DMS79 treated with DMSO at 0.1 percent for 48 hours (cell line): ENCODE measurements at regions not wholly inside any gene's neighbourhood (a gene's known extent, or its start where the extent isn't known, plus 50 kb on each side); places are given as distances from the start of the nearest gene placed in this dataset.

Experiments used
- DNase-seq: peaks from one replicate; lab custom pipeline; 2025; lab: John Stamatoyannopoulos, UW

DNA sequence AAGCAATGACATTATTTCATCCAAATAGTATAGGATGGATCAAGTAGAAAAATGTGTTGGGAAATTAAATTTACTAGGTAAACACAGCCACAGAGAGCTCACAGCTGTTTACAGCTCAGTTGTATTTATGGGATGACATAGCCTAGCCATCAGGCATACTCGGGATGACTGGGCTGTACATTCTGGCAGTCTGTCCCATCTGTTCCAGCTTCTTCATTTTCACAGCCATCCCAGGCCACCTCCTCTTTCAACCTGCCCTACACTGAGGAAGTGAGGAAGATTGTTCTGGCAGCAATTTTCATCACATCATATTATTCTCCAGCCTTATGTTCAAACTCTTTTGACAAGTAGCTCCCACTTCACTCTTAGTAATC is 98.4 kb upstream of the PFN2 start:
- DNase-seq, result no peak

DNA sequence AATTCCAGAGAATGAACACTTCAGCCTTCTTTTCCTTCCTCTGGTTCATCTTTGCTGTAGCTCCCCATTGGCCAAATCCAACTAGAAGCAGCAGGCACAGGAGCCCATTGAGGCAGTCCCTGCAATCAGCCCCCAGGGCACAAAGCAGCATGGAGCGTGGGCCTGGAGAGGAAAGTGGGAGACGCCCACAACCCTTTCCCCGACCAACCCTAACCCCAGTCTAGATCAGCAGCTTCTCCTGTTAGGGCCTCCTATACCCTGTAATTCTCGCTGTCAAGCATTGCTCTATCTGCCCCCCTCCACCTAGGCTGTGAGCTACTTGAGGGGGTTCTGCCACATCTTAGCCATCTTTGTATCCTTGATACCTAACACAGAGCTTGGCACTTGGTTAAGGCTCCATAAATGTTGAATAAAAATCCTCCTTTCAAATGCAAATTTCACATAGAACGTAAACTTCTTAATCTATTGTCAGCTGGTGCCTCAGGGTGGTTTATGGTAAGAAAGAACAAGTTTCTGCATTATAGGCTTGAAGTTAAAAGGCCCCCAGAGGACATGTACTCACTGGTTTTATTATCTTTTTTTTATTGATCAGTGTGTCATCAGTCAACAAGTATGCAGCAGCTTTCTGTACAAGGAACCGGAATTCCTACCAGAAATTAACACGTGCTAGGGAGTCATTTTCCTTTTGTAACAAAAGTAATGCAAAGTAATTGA is 97.9 kb upstream of the PFN2 start:
- no peak for DNase-seq

DNA sequence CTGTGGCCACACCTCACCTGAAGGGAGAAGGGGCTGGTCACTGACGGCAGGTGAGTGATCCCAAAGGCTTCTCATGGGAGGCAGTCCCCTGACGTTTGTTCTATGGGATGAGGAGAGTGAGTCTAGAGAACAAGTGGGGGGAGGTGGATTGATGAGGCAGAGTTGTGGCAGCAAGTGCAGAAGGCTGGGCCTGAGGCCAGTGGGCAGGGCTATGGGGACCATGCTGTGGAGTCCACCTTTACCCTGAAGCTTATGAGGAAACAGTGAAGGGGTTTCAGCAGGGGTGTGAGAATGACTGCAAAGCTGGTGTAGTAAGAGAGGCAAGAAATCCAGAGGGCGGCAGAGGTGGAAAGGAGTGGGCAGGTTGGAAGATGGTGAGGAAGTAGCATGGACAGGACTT is 96.9 kb upstream of the PFN2 start:
- no peak for DNase-seq

DNA sequence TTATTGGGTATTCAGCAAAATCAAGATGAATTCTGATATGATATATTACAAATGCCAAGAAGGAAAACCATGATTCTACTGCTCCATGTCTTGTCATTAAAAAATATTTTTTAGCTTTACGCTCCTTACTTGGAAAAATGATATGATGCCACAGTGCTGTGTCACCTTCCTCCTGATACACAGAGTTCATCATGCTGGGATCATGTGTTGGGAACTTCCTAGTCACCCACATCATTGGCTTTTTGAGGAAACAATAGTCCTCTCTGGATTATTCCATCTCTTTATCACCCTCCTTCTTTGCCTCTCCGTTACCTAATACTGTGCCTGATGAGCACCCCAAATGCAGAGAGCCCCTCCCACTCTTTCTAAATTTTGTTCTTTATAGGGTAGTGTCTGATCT is 94.3 kb upstream of the PFN2 start:
- DNase-seq, result no peak

DNA sequence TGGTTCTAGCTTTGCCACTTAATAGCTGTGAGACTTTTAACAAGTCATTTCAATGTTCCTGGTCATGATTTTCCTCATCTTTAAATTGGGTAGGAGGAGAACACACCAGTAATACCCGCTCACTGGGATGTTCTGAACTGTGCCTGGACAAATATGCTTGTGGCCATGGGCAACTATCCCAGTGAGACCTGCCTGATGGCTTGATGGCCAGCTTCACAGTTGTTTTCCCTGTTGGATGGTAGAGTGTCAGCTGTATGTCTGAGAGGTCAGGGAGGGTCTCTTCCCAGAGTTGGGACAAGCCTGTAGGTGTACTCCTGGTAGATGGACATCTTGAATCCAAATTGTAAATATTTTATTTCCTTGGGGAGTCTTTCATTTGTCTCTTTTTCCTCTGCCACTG is 92.5 kb upstream of the PFN2 start:
- no peak for DNase-seq

DNA sequence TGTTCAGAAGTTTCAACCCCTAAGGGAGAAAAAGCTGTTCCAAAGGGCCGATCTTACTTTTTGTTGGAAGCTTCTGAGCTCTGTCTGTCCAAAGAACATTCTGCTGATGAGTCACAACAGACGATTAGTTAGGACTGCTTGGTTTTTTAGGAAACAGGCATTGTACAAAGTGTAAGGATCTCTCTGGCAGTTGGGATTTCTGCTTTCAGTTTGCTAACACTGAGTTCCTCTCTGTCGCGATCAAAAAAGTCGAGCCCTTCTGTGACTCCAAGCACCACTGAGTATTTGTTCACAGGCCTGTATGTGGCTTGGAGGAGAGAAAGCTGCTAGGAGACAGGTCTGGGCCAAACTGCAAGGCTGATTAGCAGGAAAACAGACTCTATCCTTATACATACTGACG is 91.8 kb upstream of the PFN2 start:
- peak; percentile 66 for DNase-seq

DNA sequence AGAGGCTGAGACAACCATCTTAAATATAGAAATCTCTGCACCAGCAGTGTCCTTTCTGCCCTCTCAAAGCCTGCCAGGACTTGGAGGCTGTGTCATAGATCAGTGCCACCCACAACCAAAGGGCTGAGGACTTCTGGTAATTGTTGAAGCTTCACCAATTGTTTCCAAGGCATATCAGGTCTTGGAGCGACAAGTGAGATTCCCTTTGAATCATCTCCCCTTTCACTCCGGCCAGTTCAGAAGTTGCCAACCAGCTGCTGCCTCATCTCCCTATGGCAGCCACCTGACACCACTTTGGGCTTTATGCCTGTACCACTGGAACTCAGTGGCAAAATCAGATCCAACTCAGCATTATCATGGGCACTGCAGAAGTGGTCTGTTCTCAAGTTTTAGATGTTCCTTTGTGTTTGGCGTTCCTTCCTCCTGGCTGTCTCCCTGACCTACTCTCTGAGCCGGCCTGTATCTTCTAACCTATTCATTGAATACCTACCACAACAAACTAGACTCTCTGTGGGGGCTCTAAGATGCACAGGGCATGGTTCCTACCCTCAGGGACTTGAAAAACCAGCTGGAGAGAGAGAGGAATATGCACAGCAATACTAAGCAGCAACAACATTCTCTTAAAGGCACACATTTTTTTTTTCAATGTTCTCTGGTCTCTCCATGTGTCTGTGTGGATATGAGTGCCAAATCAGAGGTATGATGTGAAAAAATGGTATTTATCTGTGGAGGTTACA is 90.8 kb upstream of the PFN2 start:
- no peak for DNase-seq

DNA sequence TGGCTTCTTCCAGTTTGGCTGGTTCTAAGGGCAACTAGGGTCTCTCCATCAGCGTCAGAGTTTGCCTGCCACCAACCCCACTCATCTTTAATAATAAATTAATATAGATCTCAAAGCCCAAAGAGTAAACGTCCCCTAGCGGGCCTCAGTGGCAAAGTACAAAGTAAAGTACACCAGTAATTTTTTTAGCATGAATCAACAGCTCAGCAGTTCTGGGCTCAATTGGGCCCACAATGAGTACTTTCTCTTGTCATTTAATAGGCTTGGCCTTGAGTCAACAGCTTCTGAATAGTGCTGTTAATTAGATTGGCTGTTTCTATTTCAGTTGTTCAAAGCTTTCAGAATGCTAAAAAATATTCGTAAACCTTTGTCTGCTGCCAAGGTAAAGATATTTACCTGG is 89.0 kb upstream of the PFN2 start:
- DNase-seq, result peak; percentile 92

DNA sequence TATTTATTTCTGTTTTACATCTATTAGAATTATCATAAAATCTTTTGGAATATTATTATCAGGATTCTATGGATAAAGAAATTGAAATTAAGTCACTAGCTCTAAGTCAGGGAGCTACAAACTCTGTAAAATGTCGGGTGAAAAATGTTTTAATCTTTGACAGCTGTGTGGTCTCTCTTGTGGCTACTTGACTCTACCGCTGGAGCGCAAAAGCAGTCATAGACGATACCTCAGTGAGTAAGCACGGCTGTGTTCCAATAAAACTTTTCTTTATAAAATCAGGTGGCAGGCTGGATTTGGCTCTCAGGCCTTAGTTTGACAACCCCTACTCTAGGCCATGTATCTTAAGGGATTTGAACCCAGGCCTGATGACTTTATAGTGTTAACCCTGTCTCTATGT is 88.5 kb upstream of the PFN2 start:
- peak; percentile 86 for DNase-seq

DNA sequence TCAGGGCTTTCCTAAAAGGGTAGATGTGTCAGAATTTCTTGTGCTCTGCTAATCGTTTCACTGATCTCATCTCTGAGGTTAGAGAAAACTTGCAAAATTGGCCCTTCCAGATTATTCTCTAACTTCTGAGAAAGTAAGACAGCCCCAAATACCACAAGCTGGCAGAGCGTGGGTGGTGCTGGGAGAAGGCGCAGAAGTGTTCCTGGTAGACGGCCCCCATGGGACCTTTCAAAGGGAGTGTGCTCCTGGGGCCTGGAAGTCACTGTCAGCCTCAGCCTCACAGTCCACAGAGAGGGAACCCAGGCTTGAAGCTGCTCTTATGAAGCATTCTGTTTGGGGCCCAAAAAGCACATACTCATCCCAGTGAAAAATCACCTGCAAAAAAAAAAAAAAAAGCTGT is 86.5 kb upstream of the PFN2 start:
- no peak for DNase-seq

DNA sequence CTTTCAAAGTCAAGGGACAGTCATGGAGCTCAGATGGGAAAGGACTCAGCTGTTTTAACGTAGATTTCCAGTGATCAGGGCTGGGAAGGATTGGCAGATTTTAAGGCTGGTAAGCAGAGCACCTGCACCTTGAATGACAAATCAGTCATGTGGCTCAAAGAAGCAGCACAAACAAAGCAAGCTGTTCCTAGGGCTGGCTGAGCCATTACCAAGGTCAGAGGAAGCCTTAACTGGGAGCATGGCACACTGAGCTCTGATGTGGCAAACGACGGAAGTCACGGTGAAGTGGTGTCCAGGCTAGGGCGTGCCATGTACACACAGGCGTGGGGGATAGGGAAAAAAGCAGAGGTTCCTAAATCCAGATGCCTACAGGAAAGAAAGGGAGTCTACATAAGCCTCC is 84.6 kb upstream of the PFN2 start:
- DNase-seq, result peak; percentile 23

DNA sequence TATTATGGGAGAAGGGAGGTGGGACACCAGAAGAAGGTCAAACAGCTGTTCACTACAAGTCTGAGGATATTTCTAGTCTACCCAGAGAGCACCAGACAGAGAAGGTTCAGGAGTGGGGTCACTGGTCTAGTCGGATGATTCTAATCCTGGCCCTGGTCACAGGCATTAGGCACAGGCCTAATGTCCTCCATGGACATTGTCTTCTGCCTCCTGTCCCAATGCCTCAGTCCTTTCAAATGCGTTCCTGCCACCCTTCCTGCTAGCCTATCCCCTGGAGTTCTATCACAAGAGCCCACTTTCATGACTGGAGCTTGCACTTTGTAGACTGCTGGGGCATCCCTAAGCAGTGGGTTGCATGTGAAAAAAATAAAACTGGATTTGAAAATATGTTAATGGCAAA is 83.9 kb upstream of the PFN2 start:
- no peak for DNase-seq

DNA sequence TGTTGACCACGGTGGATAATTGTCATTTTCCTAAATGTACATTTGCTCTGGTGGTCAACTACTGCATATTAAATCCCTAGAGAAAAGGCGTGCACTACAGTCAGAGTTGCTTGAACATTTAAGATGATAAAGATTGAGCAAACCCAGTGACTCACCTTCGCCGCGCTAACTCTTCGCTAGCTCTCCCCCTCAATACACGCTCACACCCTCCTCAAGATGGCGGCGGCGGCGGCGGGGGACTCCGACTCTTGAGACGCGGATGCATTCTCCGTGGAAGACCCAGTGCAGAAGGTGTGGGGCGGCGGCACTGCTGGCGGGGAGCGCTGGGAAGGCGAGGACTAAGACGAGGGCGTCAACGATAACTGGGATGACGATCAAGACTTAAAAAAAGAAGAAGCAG is 79.8 kb upstream of the PFN2 start:
- DNase-seq, result no peak

DNA sequence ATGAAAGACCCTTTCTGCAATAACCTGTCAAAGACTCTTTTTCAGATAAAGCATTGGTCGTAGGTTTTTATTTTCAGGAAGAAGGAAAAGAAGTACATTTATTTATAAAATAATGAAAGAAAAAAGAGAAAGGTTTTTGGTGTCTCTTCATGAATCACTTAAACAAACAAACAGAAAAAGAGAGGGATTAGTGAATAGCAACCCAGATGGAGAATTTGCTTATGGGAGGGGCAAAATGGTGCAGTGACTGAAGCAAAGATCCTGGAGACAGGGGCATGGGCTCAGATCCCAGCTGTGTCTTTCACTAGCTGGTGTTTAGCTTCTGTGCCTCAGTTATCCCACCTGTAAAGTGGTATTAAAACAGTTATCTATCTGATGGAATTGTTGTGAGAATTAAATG is 78.6 kb upstream of the PFN2 start:
- no peak for DNase-seq

DNA sequence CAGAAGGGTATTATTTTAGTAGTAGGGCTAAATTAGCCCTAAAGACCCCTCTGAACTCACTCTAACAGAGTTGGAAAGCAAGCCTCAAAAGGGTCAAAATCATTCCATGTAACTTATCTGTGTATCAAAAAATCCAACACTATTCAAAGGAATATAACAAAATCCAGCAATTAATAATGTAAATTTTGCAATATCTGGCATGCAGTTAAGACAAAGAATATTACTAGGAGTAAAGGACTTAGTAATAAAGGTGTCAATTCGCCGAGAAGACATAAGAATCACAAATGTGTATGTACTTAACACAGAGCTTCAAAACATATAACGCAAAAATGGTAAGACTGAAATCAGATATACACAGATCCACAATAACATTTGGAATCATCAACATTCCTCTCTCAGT is 71.2 kb upstream of the PFN2 start:
- no peak for DNase-seq

DNA sequence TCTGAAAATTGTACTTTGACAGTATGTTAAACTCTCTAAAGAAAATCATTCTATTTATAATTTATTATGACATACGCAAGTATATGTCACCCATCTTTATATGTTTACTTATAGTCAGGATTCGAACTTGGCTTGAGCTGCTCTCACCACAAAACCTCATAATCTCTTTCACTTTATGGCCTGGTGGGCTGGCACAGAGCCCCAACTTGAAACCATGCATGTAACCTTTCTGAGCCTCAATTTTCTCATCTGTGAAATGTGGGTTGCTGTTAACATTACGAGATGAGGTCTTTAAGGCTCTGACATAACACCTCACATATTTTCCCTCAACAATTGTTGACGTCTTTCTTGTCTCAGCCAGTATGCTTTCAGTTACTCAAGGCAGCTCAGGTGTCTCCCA is 69.4 kb upstream of the PFN2 start:
- DNase-seq, result no peak

DNA sequence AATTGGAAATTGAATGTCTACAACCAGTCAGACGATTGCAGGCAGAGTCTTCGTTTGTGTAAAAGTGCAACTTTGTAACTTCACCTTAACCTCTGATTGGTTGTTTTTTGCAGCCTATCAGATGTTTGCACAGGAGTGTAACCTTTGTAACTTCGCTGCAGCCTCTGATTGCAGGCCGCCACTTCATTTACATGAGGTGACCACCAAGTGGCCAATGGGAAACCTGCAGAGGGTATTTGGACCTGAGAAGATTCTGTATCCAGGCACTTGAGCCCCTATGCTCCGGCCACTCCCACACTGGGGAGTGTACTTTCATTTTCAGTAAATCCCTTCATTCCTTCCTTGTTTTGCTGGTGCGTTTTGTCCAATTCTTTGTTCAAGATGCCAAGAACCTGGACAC is 68.1 kb upstream of the PFN2 start:
- DNase-seq, result no peak

DNA sequence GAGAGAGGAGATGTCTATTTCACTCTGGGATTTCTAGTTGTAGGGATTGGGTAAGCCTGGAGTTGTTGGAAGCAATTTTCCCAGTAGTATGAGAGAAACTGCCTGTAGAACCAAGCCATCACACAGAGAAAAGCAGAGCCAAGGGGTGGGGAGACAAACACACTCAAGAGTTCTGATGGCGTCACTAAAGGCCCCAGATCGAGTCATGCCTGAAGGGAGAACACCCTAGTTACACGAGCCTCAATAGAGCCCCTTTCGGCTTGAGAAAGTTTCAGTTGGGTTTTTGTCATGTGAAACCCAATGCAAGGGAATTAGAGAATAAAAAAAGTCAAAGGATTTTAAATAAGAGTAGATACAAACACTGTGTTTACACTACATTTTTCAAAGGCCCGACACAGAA is 66.1 kb upstream of the PFN2 start:
- no peak for DNase-seq

DNA sequence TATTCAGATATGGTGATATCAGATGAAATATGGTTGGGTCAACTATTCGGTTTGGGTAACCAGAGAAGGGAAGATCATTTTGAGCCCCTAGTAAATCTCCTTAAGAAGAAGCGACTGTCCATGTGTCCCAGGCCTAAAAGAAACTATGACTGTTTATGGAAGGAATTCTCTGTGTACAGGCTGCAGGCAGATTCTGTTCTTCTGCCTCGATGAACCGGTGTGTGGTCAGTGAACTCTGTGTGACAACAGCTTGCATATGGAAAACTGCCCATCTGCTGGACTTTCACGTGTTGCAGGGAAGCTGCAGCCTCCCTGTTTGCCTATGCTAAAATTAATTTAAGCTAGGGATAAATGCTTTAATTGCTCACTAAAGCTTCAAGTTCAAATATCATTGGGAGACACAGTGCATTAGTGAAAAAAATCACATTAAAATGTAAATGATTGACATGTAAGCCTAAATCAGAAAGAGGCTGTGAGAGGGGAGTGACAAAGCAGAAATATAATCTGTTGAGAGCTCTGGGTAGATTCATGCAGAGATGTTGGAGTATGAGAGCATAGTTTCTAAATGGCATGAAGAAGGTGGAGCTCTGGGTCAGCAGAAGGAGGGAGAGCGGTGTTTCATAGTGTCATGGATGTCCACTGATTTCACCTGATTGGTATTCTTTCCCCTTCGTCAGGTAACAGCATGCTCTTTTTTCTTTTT is 65.4 kb upstream of the PFN2 start:
- no peak for DNase-seq

DNA sequence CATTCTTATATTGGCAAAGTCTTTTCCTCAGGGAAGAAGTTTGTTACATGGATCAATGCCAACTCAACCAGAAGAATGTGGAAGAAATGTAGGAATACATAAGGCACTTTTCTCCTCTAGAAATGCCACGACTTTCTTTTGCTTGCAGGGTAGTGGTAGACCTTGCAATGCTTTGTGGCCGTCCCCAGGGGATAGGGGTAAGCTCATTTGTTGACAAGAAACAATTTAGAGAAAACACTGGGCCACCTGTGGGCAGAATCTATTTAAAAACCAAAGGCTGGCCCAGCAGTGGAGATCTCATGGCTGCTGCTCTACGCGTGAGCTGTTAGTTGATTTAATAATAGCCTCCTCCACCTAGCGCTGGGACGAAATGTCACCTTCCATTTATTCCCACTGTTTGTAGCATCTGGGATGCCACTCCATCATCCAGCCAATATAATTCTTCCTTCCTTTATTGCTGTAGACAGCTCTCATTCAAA is 64.6 kb upstream of the PFN2 start:
- no peak for DNase-seq

DNA sequence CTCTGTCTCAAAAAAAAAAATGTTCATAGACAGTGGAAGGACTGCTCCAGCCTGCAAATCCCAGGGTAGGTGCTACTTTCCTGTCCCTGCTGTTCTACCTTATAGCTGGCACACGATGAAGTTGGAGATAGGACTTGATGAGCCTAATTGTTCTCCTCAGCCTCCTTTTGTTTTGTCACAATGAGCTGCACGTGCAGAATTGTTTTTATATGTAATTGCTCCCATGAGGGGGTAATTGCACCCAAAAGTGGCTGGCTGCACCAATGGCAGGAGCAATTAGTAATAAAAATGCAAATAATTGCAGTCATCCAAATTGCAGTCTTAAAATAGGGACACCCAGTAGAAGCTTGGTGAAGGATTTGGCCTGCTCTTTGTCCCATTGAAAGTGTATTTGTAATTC is 63.0 kb upstream of the PFN2 start:
- no peak for DNase-seq

DNA sequence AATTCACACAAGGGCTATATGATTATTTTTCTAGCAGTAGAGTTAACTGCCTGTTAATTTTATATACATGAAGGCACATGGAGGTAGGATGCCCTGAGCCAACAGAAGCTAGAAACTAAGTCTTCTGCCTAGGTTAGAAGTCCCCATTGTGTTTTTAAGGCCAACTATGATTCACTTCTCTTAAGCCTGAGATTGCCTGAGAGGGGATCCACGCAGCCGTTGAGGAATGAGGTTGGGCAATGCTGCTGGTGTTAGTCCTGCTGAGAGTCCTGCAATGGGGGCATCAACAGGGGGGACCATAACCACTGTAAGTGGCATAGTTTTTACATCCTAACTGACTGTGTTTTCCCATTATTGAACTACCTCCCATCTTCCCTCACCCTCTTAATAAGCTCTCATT is 60.1 kb upstream of the PFN2 start:
- no peak for DNase-seq

DNA sequence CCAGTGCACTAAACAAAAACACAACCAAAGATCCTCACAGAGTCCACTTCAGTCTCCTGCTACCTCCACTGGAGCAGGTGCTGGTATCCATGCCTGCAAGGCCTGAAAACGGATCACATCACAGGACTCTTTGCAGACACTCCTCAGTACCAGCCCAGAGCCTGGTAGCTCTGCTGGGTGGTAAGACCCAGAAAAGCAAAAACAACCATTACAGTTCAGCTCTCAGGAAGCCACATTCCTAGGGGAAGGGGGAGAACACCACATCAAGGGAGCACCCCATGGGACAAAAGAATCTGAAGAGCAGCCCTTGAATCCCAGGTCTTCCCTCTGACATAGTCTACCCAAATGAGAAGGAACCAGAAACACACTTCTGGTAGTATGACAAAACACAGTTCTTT is 52.5 kb upstream of the PFN2 start:
- no peak for DNase-seq
